HAP-1 (cell line): ENCODE measurements at regions not wholly inside any gene's neighbourhood (a gene's known extent, or its start where the extent isn't known, plus 50 kb on each side); places are given as distances from the start of the nearest gene placed in this dataset.
A peak's percentile ranks its signal among the peaks of the same experiment; 100 is the strongest.
"Not testable (repeated sequence)": the region's sequence is repeated elsewhere in the genome, so short reads cannot be mapped to it uniquely, and the experiment has no call there.

Experiments used
- DNase-seq, 2 experiments: peaks; one replicate each; pipeline ENCODE4 v3.0.0-alpha.2; 2016 to 2020; ENCODE audit warnings: low spot score in 2 of 2
- H3K27me3 ChIP-seq: fragments of 250-450 bp; sonication (Bioruptor Pico); 2 replicates; pipeline ENCODE4 v1.5.1; 2020; ENCODE audit warnings: low read depth, mild to moderate bottlenecking, moderate library complexity
- H3K36me3 ChIP-seq: fragments of 250-450 bp; sonication (Bioruptor Pico); replicated peaks from 2 replicates; pipeline ENCODE4 v1.5.1; 2020; ENCODE audit warnings: mild to moderate bottlenecking
- H3K4me1 ChIP-seq: fragments of 250-450 bp; sonication (Bioruptor Pico); 2 replicates; pipeline ENCODE4 v1.5.1; 2020; ENCODE audit warnings: mild to moderate bottlenecking
- H3K4me3 ChIP-seq: fragments of 250-450 bp; sonication (Bioruptor Pico); 2 replicates; pipeline ENCODE4 v1.5.1; 2020; ENCODE audit warnings: mild to moderate bottlenecking, moderate library complexity
- H3K9me3 ChIP-seq: fragments of 250-450 bp; sonication (Bioruptor Pico); 2 replicates; pipeline ENCODE4 v1.5.1; 2020; ENCODE audit warnings: mild to moderate bottlenecking, moderate library complexity
- in situ Hi-C: fragments of 300-500 bp; cut with MboI; formaldehyde crosslinking; loops from 3 replicates; pipeline ENCODE4 v1.14.3; 2020; ENCODE audit warnings: low sequenced_read_pairs, inconsistent platforms, mixed read lengths

DNA sequence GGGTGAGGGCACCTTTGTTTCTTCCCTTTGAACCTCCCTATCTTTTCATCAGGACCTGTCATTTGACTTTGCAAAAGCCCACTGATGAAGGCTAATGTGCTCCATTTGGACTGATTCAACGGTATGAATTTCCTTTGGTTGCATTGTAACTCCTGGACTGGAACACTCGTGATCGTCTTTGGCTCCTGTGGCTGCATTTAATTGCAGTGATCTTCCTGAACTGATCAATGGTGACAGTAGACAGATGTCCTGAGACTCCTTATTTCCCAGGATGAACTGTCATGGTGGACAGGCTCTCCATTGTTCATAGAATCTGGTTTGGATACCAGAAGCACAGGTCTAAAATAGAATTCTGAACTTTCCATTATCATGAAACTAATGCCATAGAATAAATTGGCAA lies 224.8 kb upstream of the GAP43 start:
- in situ Hi-C loops, result no loop called here
- DNase-seq, result no peak
- Histone ChIP-seq H3K4me1 (peaks cover 15% of the 10 kb centered on the region), H3K9me3 (no peaks in the 10 kb centered on the region), H3K27me3 (no peaks in the 10 kb centered on the region), H3K4me3 (no peak overlapping the region), H3K36me3 (no peaks in the 10 kb centered on the region)

DNA sequence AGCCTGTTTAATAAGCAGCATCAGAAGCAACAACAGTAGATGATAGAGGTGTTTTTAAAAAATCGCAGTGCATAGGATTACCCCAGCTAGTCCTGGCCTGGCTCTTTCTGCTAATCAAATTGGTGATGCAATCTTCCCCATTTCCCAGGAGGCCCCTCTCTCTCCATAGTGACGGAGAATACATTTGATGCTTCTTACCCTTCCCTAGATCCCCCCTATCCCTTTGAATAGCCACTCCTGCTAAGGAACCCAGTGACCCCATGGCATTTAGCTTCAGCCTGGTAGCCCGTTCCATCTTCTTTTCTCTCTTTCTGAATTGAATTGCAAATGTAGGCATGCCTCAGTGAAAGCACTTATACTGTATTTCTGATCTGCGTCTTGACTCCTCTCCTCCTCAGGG lies 223.6 kb upstream of the GAP43 start:
- no peaks in the 10 kb centered on the region for H3K27me3 ChIP-seq
- H3K4me1 ChIP-seq, result peaks cover 15% of the 10 kb centered on the region
- H3K9me3 ChIP-seq, result no peaks in the 10 kb centered on the region
- peak; percentile 60 to 73 for DNase-seq
- in situ Hi-C loops, result no loop called here
- H3K4me3 ChIP-seq, result no peak overlapping the region
- H3K36me3 ChIP-seq, result no peaks in the 10 kb centered on the region

DNA sequence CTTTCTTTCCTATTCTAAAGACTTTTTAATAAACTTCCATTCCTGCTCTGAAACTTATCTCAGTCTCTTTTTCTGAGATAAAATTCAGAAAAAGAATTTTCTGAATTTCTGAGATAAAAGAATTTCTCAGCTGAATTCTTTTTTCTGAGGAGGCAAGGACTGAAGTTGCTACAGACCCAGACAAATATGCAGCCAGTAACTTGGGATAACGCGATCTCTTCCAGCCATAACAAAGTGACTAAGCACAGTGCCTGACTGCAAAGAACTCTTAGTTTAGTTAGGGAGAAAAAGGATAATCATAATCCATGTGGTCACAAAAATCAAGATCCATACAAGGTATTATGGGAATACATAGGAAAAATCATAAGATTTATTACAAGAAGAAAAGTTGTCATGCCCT lies 222.0 kb upstream of the GAP43 start:
- peaks cover 15% of the 10 kb centered on the region for H3K4me1 ChIP-seq
- in situ Hi-C loops, result no loop called here
- no peaks in the 10 kb centered on the region for H3K9me3 ChIP-seq
- no peak overlapping the region for H3K4me3 ChIP-seq
- no peak for DNase-seq
- no peaks in the 10 kb centered on the region for H3K36me3 ChIP-seq
- H3K27me3 ChIP-seq, result no peaks in the 10 kb centered on the region

DNA sequence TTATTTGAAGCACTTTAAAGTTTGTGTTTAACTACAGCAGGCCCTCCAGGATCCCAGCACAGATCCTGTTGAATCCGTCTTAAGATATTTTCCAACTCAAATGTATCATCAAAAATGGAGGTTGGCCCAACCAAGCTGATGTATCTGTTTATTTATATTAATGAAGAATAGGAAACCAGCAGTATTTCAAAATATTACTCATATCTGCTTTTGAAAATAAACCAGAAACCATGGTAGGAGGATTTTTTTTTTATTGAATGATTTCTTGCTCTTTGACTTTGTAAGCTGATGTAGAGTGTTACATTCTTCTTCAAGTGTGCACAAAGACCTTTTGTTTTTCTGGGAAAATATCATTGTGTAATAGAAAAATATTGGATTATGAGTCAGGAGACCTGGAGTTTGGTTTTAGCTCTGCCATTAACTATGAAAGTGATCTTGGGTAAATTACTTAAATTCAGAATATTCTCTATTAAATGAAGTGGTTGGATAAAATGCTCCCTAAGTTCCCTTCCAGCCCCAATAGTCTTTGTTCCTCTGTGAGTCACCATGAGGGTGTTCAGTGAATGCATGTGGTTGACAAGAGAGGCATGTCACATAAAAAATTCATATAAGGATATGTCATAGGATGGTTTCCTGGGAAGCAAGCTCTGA lies 221.3 kb upstream of the GAP43 start:
- in situ Hi-C loops, result no loop called here
- no peak for DNase-seq

DNA sequence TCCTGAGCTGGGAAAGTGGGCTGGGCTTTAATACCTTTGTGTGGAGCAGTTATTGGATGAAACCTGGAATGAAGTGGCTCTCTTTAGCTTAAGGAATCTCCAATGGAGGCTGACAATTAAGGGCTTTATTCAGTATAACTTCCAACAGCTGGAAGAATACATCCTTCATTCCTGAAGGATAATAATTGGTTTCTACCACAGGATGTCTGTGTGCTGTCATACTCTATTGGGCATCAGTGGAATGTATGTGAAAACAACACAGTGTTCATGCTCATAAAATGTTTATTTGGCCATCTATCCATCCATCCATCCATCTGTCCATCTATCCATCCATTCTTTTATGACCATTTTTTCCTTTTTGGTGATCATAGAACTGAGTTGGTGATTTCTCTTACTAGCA lies 220.7 kb upstream of the GAP43 start:
- H3K36me3 ChIP-seq, result no peaks in the 10 kb centered on the region
- H3K4me1 ChIP-seq, result peaks cover 15% of the 10 kb centered on the region
- DNase-seq, result no peak
- H3K4me3 ChIP-seq, result no peak overlapping the region
- in situ Hi-C loops, result no loop called here
- no peaks in the 10 kb centered on the region for H3K9me3 ChIP-seq
- H3K27me3 ChIP-seq, result no peaks in the 10 kb centered on the region

More for the DNA sequence above, 221.3 kb upstream of the GAP43 start:
- H3K36me3 ChIP-seq, result no peaks in the 10 kb centered on the region
- no peak overlapping the region for H3K4me3 ChIP-seq
- peaks cover 15% of the 10 kb centered on the region for H3K4me1 ChIP-seq
- H3K27me3 ChIP-seq, result no peaks in the 10 kb centered on the region
- H3K9me3 ChIP-seq, result no peaks in the 10 kb centered on the region

DNA sequence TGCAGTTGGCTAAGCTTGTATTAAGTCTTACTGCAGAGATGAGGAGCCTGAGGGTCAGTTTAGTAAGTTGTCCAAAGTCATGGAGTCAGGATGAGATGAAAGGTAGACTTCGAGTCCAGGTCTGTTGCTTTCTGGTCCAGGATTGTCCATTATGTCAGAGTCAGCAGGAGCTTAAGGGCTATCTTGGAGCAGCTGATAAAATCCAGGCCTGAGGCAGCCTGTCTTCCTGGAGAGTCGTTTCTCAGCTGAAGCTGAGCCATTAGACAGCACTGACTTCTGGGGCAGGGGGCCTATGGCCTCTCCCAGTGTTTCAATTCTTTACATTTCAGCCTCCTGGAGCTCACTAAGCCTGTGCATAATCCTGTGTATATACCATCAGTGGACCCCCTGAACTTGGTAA lies 219.5 kb upstream of the GAP43 start:
- in situ Hi-C loops, result no loop called here
- Histone ChIP-seq H3K4me1 (peaks cover 15% of the 10 kb centered on the region), H3K36me3 (no peaks in the 10 kb centered on the region), H3K4me3 (no peak overlapping the region), H3K27me3 (no peaks in the 10 kb centered on the region), H3K9me3 (no peaks in the 10 kb centered on the region)
- DNase-seq, result no peak

DNA sequence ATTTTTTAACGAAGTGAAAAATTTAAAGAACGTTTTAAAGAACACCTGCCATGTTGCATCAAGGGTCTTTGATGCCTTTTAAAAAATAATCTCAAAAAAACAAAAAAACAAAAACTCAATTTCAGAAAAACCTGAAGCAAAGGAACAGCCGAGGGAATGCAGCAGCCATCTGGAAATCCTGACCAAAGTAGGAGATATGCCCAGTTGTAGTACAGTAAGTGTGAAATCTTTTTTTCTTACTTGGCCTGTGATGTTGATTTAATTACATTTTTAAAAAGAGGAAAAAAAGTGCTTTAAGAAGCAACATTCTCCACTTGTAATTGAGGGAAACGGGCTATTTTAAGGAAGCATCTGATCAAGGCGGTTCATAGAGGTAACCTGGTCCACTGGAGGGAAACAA lies 213.7 kb upstream of the GAP43 start:
- DNase-seq, result no peak
- H3K4me3 ChIP-seq, result no peak overlapping the region
- no peaks in the 10 kb centered on the region for H3K9me3 ChIP-seq
- no peaks in the 10 kb centered on the region for H3K27me3 ChIP-seq
- no peaks in the 10 kb centered on the region for H3K36me3 ChIP-seq
- H3K4me1 ChIP-seq, result no peaks in the 10 kb centered on the region
- in situ Hi-C loops, result no loop called here

DNA sequence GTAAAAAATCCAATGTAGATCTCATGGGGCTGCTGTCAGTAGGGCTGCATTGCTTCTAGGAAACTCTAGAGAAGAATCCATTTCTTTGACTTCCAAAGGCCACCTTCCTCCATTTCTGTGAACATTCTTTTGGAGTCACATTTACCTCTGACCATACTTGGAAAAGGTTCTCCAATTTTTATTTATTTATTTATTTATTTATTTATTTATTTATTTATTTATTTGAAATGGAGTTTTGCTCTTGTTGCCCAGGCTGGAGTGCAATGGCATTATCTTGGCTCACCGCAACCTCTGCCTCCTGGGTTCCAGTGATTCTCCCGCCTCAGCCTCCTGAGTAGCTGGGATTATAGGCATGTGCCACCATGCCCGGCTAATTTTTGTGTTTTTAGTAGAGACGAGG lies 208.7 kb upstream of the GAP43 start:
- H3K36me3 ChIP-seq, H3K4me1 ChIP-seq, in situ Hi-C loops, H3K4me3 ChIP-seq, H3K9me3 ChIP-seq, DNase-seq, H3K27me3 ChIP-seq: not testable (repeated sequence)

DNA sequence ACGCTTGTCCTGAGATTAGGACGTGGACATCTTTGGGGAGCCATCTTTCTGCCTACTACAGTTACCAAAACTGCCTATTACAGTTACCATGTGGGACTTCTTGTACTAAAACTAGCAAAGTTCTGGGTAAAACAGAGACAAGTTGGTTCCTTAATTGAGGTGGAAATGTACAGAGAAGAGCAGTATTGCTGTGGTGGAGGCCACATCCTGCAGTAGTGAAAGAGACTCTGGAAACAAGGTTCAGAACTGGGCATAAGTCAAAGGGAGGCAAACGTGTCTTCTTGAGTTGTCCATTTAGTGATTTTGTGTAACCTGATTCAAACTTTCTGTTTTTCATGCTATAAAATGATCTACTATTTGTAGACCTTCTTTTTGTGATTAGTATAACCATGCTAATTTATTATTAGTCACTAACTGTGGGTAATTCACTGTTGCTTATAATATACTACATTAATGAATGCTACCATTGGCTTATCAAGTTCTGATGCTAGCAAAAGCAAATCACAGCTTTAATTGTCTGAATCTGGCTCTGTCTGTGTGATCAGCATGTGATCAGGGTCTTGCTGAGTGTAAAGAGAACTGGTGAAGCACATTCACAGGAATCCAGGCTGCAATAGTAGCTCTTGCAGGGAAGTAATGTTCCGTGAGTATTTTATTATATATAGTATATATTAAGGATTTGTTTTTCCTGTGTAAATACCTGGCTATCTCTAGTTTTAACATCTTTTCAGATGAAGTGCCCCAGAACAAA lies 207.9 kb upstream of the GAP43 start:
- Histone ChIP-seq H3K4me1 (no peaks in the 10 kb centered on the region), H3K36me3 (no peaks in the 10 kb centered on the region), H3K9me3 (no peaks in the 10 kb centered on the region), H3K4me3 (no peak overlapping the region), H3K27me3 (no peaks in the 10 kb centered on the region)
- DNase-seq, result no peak
- in situ Hi-C loops, result no loop called here

DNA sequence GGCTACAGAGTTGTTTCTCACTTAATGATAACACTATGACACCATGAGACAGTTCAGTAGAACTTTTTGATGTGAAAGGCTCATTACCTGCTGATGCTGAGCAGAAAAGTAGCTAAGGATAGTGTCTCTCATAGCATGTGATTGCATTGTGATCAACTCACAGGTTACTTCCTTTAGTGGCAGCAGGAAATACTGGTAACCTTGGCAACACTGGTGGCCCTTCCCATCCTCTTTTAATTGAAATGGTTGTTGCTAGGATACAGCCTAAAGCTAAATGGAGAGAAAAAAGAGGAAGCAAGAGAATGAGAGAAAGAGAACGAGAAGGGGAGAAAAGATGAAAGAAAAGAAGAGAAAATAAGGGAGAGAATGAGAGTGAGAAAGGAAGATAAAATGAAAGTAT lies 204.7 kb upstream of the GAP43 start:
- H3K4me1 ChIP-seq, result no peaks in the 10 kb centered on the region
- no peaks in the 10 kb centered on the region for H3K36me3 ChIP-seq
- no peak overlapping the region for H3K4me3 ChIP-seq
- H3K27me3 ChIP-seq, result no peaks in the 10 kb centered on the region
- no peak for DNase-seq
- in situ Hi-C loops, result no loop called here
- H3K9me3 ChIP-seq, result no peaks in the 10 kb centered on the region

DNA sequence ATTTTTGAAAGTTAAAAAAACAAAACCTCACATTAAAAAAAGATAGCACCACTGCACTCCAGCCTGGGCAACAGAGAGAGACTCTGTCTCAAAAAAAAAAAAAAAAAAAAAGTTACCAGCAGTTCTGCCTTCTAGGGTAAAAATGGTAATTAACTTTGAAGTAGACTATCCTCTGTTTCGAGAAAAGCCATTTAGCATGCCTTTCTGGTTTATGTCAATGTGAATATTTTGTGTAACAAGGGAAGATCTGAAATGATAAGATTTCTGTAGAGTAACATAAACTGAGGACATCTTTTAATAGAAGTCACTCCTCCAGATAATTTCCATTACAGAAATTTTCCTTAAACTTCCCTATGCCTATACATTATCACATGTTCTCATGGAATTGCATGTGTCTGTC lies 203.2 kb upstream of the GAP43 start:
- H3K4me1 ChIP-seq, result no peaks in the 10 kb centered on the region
- no peaks in the 10 kb centered on the region for H3K9me3 ChIP-seq
- no peaks in the 10 kb centered on the region for H3K36me3 ChIP-seq
- no peak for DNase-seq
- in situ Hi-C loops, result no loop called here
- no peak overlapping the region for H3K4me3 ChIP-seq
- H3K27me3 ChIP-seq, result no peaks in the 10 kb centered on the region

DNA sequence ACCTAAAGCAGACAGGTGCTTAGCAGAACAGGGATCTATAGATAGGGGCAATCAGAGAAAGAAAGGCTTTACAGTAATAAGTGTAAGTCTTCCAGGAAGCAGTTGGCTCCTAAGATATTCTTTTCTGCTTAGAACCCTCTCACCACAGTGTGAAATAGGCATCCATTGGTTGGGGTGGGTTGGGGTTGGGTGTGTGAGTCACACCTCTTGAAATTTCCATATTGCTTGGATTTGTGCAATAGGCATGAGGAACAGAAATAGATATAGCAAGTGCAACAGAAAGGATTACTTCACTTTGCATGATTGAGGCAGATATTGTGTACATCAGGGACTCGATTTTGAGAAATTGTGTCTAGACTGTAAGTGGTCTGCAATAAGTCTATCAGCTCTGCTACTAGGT lies 200.1 kb upstream of the GAP43 start:
- Histone ChIP-seq H3K9me3 (no peaks in the 10 kb centered on the region), H3K27me3 (no peaks in the 10 kb centered on the region), H3K4me3 (no peak overlapping the region), H3K36me3 (no peaks in the 10 kb centered on the region), H3K4me1 (no peaks in the 10 kb centered on the region)
- DNase-seq, result no peak
- in situ Hi-C loops, result no loop called here

DNA sequence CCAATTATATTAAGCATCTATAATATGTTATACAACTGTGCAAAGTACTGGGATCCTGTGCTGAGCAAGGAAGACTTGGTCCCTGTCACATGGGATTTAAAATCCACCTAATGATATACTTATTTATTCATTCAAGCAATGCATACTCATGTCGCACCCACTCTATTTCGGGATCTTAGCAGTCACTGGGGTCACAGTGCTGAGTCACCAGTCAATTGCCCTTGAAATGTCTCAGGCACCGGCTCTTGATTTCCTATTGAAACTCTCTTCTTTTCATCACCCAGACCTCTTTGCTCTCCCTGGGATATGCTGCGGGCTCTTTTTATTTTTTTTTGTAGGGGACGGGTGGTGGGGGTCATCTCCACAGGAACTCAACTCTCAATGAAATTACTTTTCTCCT lies 194.5 kb upstream of the GAP43 start:
- Histone ChIP-seq H3K4me3 (no peak overlapping the region), H3K36me3 (no peaks in the 10 kb centered on the region), H3K27me3 (no peaks in the 10 kb centered on the region), H3K9me3 (no peaks in the 10 kb centered on the region), H3K4me1 (no peaks in the 10 kb centered on the region)
- in situ Hi-C loops, result no loop called here
- no peak for DNase-seq

DNA sequence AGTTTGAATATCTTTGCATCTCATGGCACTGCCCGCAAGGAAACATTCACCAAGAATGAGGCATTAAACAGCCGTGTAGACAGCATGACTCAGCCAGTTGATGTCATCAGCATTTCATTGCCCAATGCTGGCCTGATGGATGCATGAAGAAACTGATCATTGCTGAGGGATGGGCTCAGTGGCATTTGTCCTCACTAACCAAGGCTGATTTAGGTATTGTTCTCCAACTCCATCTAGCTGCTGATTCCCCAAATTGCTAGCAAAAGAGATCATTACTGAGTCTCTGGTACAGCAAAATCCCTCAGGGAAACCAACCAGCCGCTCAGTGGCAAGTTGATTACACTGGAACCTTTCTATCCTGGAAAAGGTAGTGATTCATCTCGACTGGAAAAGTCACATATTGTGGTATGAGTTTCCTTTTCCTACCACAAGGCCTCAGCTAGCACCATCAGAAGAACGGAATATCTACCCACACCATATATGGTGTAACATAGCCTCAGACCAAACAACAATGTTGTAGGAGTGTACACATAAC lies 186.5 kb upstream of the GAP43 start:
- H3K36me3 ChIP-seq, result no peaks in the 10 kb centered on the region
- no peak overlapping the region for H3K4me3 ChIP-seq
- DNase-seq, result peak in 1 of 2 experiments; percentile 9
- no peaks in the 10 kb centered on the region for H3K27me3 ChIP-seq
- H3K4me1 ChIP-seq, result no peaks in the 10 kb centered on the region
- H3K9me3 ChIP-seq, result no peaks in the 10 kb centered on the region
- in situ Hi-C loops, result no loop called here
